HG02588 (cell line): ENCODE measurements at regions not wholly inside any gene's neighbourhood (a gene's known extent, or its start where the extent isn't known, plus 50 kb on each side); places are given as distances from the start of the nearest gene placed in this dataset.
"Not testable (repeated sequence)": the region's sequence is repeated elsewhere in the genome, so short reads cannot be mapped to it uniquely, and the experiment has no call there.

Source experiments
- ATAC-seq: cut with Tn5 transposase; IDR thresholded peaks from one replicate; pipeline ENCODE4 v1.9.1; 2021; ENCODE audit warnings: mild to moderate bottlenecking, moderate library complexity; ENCODE audit not compliant: unreplicated experiment

DNA sequence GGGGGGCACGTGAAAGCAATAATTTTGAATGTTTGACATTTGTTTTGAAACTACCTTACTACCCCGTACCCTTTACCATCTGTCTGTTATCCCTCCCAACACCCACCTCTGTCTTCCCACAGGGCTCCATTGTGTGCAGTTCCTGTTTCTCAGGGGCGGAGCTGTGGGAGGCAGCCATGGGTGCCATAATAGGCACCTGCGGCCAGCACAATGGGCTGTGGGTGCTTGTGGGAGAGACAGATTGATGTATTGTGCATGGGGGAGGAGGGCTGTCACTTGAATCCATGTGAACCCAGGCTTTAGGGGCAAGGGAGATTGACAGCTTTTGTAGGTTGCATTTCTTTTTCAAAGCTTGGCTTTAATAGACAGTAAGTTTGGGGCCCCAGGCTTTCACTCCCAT lies 122.6 kb upstream of the CXorf66 start:
- ATAC-seq = no peak

DNA sequence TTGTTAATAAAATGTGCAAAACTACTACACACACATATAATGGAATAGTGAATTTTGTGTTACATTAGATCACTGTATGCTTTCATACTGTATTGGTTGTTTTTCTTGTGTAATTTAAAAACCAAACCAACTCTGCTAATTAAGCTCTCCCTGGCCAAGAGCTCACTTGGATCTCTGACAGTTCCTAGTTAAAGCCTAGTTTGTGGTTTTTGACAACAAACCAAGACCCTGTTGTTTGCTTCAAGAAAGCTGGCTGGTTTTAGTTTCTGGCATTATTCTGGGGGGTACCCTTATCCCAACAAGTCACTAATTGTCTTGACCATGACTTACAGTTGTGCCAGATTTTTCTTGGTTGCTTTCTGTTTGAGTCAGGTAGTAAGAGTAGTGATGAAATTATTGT lies 121.4 kb upstream of the CXorf66 start:
- ATAC-seq = no peak

DNA sequence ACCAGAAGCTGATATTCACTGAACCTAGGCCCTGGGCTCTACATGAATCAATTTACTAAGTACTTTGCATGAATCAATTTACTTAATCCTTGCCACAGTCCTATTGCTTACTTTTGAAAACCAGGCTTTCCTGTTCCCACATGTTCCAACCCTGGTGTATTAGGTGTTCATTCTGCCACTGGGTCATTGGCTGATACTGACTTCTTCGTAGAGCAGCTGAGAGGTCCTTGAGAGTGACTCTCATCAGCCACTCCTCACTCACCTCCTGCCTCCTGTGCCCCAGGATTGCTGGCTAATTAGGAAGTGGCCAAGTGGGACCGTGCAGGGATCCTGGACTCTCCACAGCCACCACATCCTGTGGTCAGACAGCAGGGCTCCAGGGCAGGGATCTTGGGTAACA lies 109.5 kb upstream of the CXorf66 start:
- ATAC-seq = not testable (repeated sequence)

DNA sequence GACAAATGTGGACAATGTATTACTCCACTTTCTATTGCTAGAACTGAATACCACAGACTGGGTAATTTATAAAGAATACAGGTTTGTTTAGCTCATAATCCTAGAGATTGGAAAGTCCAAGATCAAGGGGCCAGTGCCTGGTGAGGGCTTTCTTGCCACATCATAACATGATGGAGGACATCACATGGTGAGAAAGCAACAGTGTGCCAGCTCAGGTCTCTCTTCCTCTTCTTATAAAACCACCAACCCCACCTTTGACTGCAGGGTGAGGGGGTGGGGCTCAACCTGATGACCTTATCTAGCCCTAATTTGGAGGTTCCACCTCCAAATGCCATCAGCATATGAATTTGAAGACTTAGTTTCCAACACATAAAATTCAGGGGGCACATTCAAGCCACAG lies 105.7 kb upstream of the CXorf66 start:
- no peak for ATAC-seq

DNA sequence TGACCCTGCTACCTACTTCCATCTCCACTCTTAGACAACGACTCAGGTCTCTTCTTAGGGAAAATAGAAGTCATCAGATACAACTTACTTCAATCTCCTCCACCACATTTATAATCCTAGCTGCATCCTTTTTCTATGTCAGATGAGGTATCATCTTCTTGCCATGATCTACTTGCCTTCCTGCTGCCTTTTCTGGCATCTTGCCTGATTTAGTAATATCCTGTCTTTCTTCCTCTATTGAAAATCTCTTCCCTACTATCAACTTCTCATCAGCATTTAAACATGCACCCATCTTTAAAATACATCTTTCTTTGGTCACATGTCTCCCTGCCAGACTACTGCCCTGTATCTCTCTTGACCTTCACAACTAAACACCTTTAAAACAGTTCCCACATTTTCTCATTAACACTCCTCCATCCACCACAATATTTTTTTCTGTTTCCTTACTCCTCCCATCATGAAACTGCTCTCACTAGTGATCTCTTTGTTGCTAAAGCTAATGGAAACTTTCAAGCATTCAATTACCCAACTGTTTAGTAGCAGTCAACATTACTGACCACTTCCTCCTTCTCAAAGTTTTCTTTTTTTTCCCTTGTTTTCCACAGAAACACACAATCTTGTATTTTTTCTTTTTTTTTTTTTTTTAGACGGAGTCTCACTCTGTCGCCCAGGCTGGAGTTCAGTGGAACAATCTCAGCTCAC lies 100.8 kb upstream of the CXorf66 start:
- no peak for ATAC-seq

DNA sequence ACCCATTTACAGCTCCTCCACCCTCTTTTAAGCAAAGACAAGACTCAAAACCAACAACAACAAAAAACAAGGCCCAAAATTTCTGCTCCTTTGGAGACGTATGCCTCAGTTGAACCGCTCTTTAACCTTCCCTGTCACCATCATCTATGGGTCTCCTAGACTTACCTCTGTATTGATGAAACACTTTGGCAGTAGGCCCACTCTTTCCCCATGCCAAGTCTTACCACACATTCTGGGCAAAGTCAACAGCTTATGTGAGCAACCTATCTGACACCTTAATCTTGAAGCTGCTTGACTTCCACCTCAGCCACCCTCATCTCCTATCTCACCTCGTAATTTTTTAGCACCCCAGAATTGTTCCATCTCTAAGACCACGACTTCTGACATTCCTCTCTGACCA lies 99.7 kb upstream of the CXorf66 start:
- ATAC-seq = no peak

DNA sequence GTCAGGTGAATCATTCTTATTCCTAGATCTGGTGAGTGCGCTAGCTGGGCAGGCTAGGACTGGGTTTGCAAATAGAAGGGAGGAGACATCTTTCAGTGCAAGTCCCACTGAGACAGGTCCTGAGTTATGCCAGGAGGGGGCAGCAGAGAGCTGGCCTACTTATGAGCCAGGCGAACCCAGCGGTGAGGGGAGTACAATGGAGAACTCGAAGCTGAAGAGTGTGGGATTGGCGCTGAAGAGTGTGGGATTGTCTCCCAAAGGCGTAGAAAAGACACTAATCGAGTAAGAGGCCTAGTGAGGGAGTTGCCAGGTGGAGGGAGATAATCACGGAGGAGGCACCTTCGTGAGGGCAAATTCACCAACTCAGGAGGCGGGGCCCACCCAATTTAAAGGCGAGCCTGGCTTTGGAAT lies 91.7 kb upstream of the CXorf66 start:
- peak; percentile 89 for ATAC-seq

DNA sequence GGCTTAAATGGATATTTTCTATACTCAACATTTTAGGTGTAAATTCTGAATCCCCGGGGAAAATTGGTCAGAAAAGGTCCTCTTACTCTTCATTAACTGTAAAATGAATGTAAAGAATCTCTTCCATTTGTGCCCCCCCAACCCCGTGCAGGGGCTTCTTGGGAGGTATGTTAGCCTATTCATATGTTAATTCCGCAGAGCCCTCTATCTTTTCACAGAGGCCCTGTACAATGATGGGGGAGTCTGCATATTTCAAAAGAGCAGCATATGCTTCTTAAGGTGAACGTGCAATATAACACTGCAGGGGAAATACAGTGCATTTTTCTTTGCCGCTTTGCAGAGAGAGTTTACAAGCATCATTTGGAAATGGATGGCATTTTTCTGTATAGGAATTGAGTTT lies 88.5 kb upstream of the CXorf66 start:
- no peak for ATAC-seq

DNA sequence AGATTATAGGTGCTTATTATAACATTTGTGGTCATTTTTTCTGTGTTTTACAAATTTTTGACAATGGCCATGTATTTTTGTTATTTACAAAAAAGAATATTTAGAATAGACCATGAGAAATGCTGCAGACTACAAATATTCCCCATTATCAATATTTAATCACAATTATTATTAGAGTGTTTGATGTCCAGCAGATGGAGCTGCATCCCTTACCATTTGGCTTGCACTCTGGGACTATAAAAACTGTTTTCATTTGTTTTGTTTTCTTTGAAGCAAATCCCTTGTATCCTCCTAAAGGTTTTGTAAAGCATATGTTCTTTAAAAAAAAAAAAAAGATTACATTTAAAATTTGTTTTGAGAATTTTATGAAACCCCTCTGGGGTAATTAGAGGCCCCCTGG lies 85.6 kb upstream of the CXorf66 start:
- no peak for ATAC-seq

DNA sequence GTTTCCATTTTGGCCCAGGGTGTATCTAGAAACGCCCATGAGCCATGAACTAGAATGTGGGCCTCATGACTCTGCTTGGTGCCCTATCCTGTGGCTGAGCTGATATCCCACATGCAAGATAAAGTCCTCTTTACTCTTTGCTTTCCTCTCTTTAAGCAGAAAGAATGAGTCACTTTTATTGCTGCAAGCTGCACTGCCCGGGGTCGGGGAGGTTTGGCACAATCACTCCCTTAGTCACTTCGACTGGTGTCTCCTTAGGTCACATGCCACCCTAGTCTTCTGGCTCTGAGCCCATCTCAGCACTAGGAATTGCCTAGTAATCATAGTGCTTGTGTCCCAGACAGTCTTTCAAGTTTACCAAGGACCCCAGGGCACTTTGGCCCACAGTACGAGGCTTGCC lies 75.1 kb upstream of the CXorf66 start:
- no peak for ATAC-seq

DNA sequence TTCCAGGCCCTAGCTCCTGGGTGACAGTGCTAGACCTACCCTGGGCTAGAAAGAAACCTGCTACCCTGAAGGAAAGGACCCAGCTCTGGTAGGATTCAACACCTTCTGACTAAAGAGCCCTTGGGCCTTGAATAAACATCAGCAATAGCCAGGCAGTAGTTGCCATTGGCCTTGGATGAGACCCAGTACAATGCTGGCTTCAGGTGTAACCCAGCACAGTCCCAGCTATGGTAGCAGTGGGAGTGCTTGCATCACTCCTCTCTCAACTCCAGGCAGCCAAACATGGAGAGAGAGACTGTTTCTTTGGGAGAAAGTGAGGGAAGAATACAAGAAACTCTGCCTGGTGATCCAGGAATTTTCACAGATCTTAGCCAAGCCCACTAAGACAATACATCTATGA lies 73.5 kb upstream of the CXorf66 start:
- no peak for ATAC-seq

DNA sequence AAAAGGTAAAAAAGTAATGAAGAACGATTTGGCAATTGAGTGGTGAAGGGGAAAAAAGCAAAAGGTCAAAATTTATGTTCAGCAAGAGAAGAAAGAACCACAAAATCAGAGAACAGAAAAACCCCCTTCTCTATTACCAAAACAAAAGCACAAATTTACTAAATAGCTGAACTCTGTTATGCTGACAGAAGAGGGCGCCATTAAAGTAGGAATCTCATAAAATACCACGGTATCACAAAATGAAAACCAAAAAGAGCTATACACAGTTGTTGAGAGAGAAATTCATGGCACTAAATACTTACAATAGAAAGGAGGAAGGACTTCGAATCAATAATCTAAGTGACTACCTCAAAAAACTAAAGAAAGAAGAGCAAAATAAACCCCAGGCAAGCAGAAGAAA lies 69.6 kb upstream of the CXorf66 start:
- no peak for ATAC-seq

DNA sequence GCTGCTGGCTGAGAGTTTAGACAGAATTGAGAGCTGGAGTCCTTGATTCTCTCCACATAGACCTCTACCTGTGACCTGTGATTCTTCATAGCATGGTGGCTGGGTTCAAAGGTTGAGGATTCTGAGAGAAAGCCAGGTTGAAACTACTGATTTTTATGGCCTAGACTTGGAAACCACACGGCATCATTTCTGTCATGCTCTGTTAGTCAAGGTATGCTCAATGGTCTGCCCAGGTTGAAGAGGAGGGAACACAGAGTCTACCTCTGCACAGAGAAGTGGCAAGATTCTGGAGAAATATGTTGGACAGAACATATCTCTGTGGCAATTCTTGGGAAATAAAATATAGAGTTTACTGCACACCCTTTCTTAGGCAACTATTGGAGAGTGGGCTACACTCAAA lies 57.2 kb upstream of the CXorf66 start:
- ATAC-seq = no peak

DNA sequence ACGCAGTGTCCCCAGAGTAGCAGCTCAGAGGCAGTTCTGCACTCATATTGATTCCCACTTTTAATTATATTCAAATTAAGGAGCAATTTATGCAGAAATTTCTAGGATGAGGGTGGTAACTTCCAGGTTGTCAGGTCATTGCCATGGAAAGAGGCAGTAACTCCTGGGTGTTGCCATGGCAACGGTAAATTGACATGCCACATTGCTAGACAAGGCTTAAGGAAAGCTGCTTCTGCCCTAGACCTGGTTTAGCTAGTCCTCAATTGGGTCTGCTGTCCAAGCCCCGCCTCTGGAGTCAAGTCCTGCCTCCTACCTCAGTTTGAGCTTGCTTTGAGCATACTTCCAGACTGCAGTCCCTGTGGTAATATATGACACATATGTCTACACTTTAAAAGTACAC lies 53.8 kb upstream of the CXorf66 start:
- ATAC-seq = not testable (repeated sequence)
